Neuronal stem cell (in vitro differentiated cells): ENCODE measurements at regions not wholly inside any gene's neighbourhood (a gene's known extent, or its start where the extent isn't known, plus 50 kb on each side); places are given as distances from the start of the nearest gene placed in this dataset.

Source experiments
- DNase-seq: peaks from one replicate; pipeline ENCODE4 v3.0.0-alpha.2; 2013; ENCODE audit warnings: low spot score
- H2AFZ ChIP-seq: one replicate; pipeline ENCODE4 v1.6.1; 2013; ENCODE audit warnings: mild to moderate bottlenecking, low read length, inconsistent platforms
- H2AK5ac ChIP-seq: 2 replicates; pipeline ENCODE4 v1.6.1; 2013; ENCODE audit warnings: low read depth, mild to moderate bottlenecking, inconsistent platforms, low read length, moderate library complexity, mixed read lengths
- H2BK120ac ChIP-seq: 2 replicates; pipeline ENCODE4 v1.6.1; 2013; ENCODE audit warnings: low read depth, mild to moderate bottlenecking, inconsistent platforms, low read length, moderate library complexity, mixed read lengths
- H2BK12ac ChIP-seq: one replicate; pipeline ENCODE4 v1.6.1; 2013; ENCODE audit warnings: low read length, inconsistent platforms
- H2BK15ac ChIP-seq: 2 replicates; pipeline ENCODE4 v1.6.1; 2013; ENCODE audit warnings: mild to moderate bottlenecking, low read length, inconsistent platforms, mixed read lengths
- H2BK5ac ChIP-seq: one replicate; pipeline ENCODE4 v1.6.1; 2013; ENCODE audit warnings: inconsistent platforms, mild to moderate bottlenecking, low read length, moderate library complexity
- H3K14ac ChIP-seq: one replicate; pipeline ENCODE4 v1.6.1; 2013; ENCODE audit warnings: low read length, inconsistent platforms
- H3K18ac ChIP-seq: 2 replicates; pipeline ENCODE4 v1.6.1; 2013; ENCODE audit warnings: low read length, inconsistent platforms
- H3K23ac ChIP-seq: 2 replicates; pipeline ENCODE4 v1.6.1; 2013; ENCODE audit warnings: low read depth, mild to moderate bottlenecking, mixed read lengths, low read length, inconsistent platforms; ENCODE audit not compliant: poor library complexity
- H3K27ac ChIP-seq: replicated peaks from 3 replicates; pipeline ENCODE4 v1.5.1; 2013; ENCODE audit warnings: low read length, inconsistent platforms
- H3K27me3 ChIP-seq, 3 experiments: 2 replicates each; pipeline ENCODE4 v1.6.1; 2013; ENCODE audit warnings: low read length in 3 of 3, mild to moderate bottlenecking in 2 of 3, inconsistent platforms in 1 of 3, low read depth in 1 of 3, mixed read lengths in 1 of 3, moderate library complexity in 1 of 3; ENCODE audit not compliant: control insufficient read depth in 3 of 3, insufficient read depth in 3 of 3
- H3K36me3 ChIP-seq, 2 donors: replicated peaks in 1 of 2; 2 replicates each; pipeline ENCODE4 v1.6.1; 2013; ENCODE audit warnings: low read length in 2 of 2; ENCODE audit not compliant: control insufficient read depth in 2 of 2, insufficient read depth in 2 of 2
- H3K4ac ChIP-seq: 2 replicates; pipeline ENCODE4 v1.6.1; 2013; ENCODE audit warnings: inconsistent platforms, mild to moderate bottlenecking, low read length, moderate library complexity
- H3K4me1 ChIP-seq, 2 donors: 1 replicate in 1 of 2; 2 replicates in 1 of 2; pipeline ENCODE4 v1.6.1; 2013; ENCODE audit warnings: low read length in 2 of 2, low read depth in 1 of 2; ENCODE audit not compliant: control insufficient read depth in 2 of 2, insufficient read depth in 1 of 2
- H3K4me2 ChIP-seq: one replicate; pipeline ENCODE4 v1.6.1; 2013; ENCODE audit warnings: mild to moderate bottlenecking, low read length, inconsistent platforms; ENCODE audit not compliant: insufficient read depth, poor library complexity, severe bottlenecking
- H3K4me3 ChIP-seq, 2 donors: 2 replicates each; pipeline ENCODE4 v1.5.1; 2013; ENCODE audit warnings: low read length in 2 of 2, mild to moderate bottlenecking in 2 of 2, inconsistent platforms in 1 of 2, moderate library complexity in 1 of 2
- H3K79me1 ChIP-seq: one replicate; pipeline ENCODE4 v1.6.1; 2013; ENCODE audit warnings: low read depth, mild to moderate bottlenecking, inconsistent platforms, low read length, moderate library complexity
- H3K9ac ChIP-seq: one replicate; pipeline ENCODE4 v1.6.1; 2013; ENCODE audit warnings: mild to moderate bottlenecking, low read depth, low read length, inconsistent platforms; ENCODE audit not compliant: poor library complexity
- H3K9me3 ChIP-seq, 2 donors: replicated peaks in 1 of 2; 2 replicates each; pipeline versions ENCODE3 to v1.6.1; 2013; ENCODE audit warnings: low read length in 2 of 2, mild to moderate bottlenecking in 2 of 2, inconsistent platforms in 1 of 2, low read depth in 1 of 2, mixed read lengths in 1 of 2, moderate library complexity in 1 of 2; ENCODE audit not compliant: control insufficient read depth in 2 of 2, insufficient read depth in 1 of 2
- H4K8ac ChIP-seq: one replicate; pipeline ENCODE4 v1.6.1; 2013; ENCODE audit warnings: low read depth, mild to moderate bottlenecking, inconsistent platforms, low read length, moderate library complexity
- H4K91ac ChIP-seq: one replicate; pipeline ENCODE4 v1.6.1; 2013; ENCODE audit warnings: low read length, low read depth, mild to moderate bottlenecking, inconsistent platforms; ENCODE audit not compliant: poor library complexity
- WGBS, 2 donors: extraction: QIAGEN DNeasy Blood & Tissue Kit; methylation state at CpG; one replicate each; pipeline ENCODE4 v1.1.7; 2013; ENCODE audit warnings: missing lambda C conversion rate in 2 of 2, mixed read lengths in 1 of 2; ENCODE audit not compliant: insufficient read length in 2 of 2, insufficient replicate concordance in 1 of 2; ENCODE audit errors: extremely low coverage in 2 of 2; 5-methylcytosine and 5-hydroxymethylcytosine counted together

GRCh38 chr6:91271807-91272206 is 684.9 kb upstream of the MAP3K7 start:
- peaks cover 0 to 2% of the 10 kb centered on the region in 2 donors for H3K4me1 ChIP-seq
- no peak overlapping the region for H2AFZ ChIP-seq
- H3K36me3 ChIP-seq = no peaks in the 10 kb centered on the region
- no peak overlapping the region for H3K14ac ChIP-seq
- H4K8ac ChIP-seq = peak overlapping the region; percentile 23
- no peak overlapping the region for H3K23ac ChIP-seq
- H3K4ac ChIP-seq = peak overlapping the region; percentile 55
- H2BK15ac ChIP-seq = peak overlapping the region; percentile 71
- H3K18ac ChIP-seq = peak overlapping the region; percentile 87
- H3K4me3 ChIP-seq = peak overlapping the region in 1 of 2 donors; percentile 32
- H2AK5ac ChIP-seq = peak overlapping the region; percentile 47
- no peak overlapping the region for H3K9ac ChIP-seq
- peak overlapping the region; percentile 72 for H2BK120ac ChIP-seq
- H3K4me2 ChIP-seq = no peak overlapping the region
- DNase-seq = no peak
- H3K9me3 ChIP-seq = peaks cover 0 to 3% of the 10 kb centered on the region in 2 donors
- H3K27me3 ChIP-seq = no peaks in the 10 kb centered on the region
- no CpG with 5 or more reads among the region's 6 CpGs for WGBS, 2 donors
- no peaks in the 10 kb centered on the region for H3K79me1 ChIP-seq
- no peak overlapping the region for H2BK5ac ChIP-seq
- H3K27ac ChIP-seq = no peak overlapping the region
- H4K91ac ChIP-seq = no peak overlapping the region
- H2BK12ac ChIP-seq = no peak overlapping the region

- H2BK5ac ChIP-seq = no peak overlapping the region
- no peak overlapping the region for H2BK12ac ChIP-seq
- no peak overlapping the region for H2BK120ac ChIP-seq
- no peak overlapping the region for H3K27ac ChIP-seq
- no peak overlapping the region for H3K18ac ChIP-seq
- H4K91ac ChIP-seq = no peak overlapping the region
- peaks cover 0 to 3% of the 10 kb centered on the region in 2 donors for H3K9me3 ChIP-seq
- H2BK15ac ChIP-seq = no peak overlapping the region
- no peak overlapping the region for H3K4ac ChIP-seq
- H3K27me3 ChIP-seq = no peaks in the 10 kb centered on the region
- DNase-seq = no peak
- H3K23ac ChIP-seq = no peak overlapping the region
- WGBS, 2 donors = no CpG with 5 or more reads among the region's 2 CpGs
- H3K9ac ChIP-seq = no peak overlapping the region
- no peak overlapping the region for H3K14ac ChIP-seq
- H3K4me3 ChIP-seq = no peak overlapping the region
- no peak overlapping the region for H2AFZ ChIP-seq
- no peak overlapping the region for H2AK5ac ChIP-seq
- no peaks in the 10 kb centered on the region for H3K36me3 ChIP-seq
- no peaks in the 10 kb centered on the region for H3K79me1 ChIP-seq
- peaks cover 0 to 2% of the 10 kb centered on the region in 2 donors for H3K4me1 ChIP-seq
- H3K4me2 ChIP-seq = no peak overlapping the region
- H4K8ac ChIP-seq = no peak overlapping the region
Observed at GRCh38 chr6:91268941-91269340, 682.1 kb upstream of the MAP3K7 start.

GRCh38 chr6:91267246-91267645 is 680.4 kb upstream of the MAP3K7 start:
- Histone ChIP-seq H2BK12ac (no peak overlapping the region), H2AFZ (no peak overlapping the region), H2BK5ac (no peak overlapping the region), H3K27ac (no peak overlapping the region), H3K9me3 (peaks cover 0 to 3% of the 10 kb centered on the region in 2 donors), H2BK120ac (no peak overlapping the region), H3K4me2 (no peak overlapping the region), H3K4me3 (no peak overlapping the region), H3K79me1 (no peaks in the 10 kb centered on the region), H3K14ac (no peak overlapping the region), H2AK5ac (no peak overlapping the region), H4K8ac (no peak overlapping the region), H3K9ac (no peak overlapping the region), H3K27me3 (no peaks in the 10 kb centered on the region), H4K91ac (no peak overlapping the region), H2BK15ac (no peak overlapping the region), H3K4ac (no peak overlapping the region), H3K18ac (no peak overlapping the region), H3K4me1 (peaks cover 0 to 2% of the 10 kb centered on the region in 2 donors), H3K23ac (no peak overlapping the region), H3K36me3 (no peaks in the 10 kb centered on the region)
- DNase-seq = peak; percentile 54
- no CpG with 5 or more reads among the region's 6 CpGs for WGBS, 2 donors

DNA sequence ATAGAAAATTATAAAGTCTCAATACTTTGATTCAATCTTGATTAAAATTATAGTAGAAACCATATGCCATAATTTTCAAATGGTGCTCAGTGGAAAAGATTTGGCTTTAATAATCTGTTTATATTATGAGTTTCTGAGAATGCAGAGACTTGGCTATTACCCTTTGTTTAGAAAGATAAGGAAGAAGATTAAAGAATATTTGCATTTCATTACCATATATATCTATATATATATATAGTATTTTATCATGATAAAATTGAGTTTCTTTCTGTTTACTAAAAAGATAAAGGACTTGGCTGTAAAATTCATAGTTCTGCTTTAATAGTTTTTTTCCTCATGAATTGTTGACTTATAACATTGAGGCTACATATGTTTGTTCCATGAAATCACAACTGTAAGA is 679.3 kb upstream of the MAP3K7 start:
- Histone ChIP-seq H2BK15ac (no peak overlapping the region), H3K27ac (no peak overlapping the region), H3K4me1 (peaks cover 0 to 2% of the 10 kb centered on the region in 2 donors), H3K4me3 (no peak overlapping the region), H3K4me2 (no peak overlapping the region), H2BK5ac (no peak overlapping the region), H3K79me1 (no peaks in the 10 kb centered on the region), H2BK120ac (no peak overlapping the region), H3K9me3 (no peaks in the 10 kb centered on the region), H2BK12ac (no peak overlapping the region), H3K36me3 (no peaks in the 10 kb centered on the region), H2AFZ (no peak overlapping the region), H3K4ac (no peak overlapping the region), H3K14ac (no peak overlapping the region), H4K8ac (no peak overlapping the region), H3K18ac (no peak overlapping the region), H2AK5ac (no peak overlapping the region), H4K91ac (no peak overlapping the region), H3K27me3 (no peaks in the 10 kb centered on the region), H3K23ac (no peak overlapping the region), H3K9ac (no peak overlapping the region)
- no peak for DNase-seq
